ENCODE measurements at regions not wholly inside any gene's neighbourhood (a gene's known extent, or its start where the extent isn't known, plus 50 kb on each side); places are given as distances from the start of the nearest gene placed in this dataset.

- ChIA-PET POLR2A (no interaction called here), CTCF (interaction anchor here (1.1 to 1.3 kb wide), 2 partner anchors 13 to 15 kb away, joined by 3 to 4 read pairs; no protein-coding TSS in a partner anchor)
- DNase-seq (ENCODE audit: extremely low spot score), result no peak
- no peak for TF ChIP-seq CTCF (IDR thresholded peaks at IDR 0.05; ENCODE audit: control extremely low read depth, extremely low read depth, low read depth, missing control alignments)
Measured at GRCh38 chr12:13769966-13770365, 211.4 kb downstream of the GRIN2B start.

GRCh38 chr12:13769273-13769672 is 212.1 kb downstream of the GRIN2B start:
- DNase-seq (ENCODE audit: extremely low spot score), result no peak
- ChIA-PET CTCF (interaction anchor here (1.3 kb wide), 1 partner anchor 16 kb away, joined by 4 read pairs; no protein-coding TSS in a partner anchor), POLR2A (no interaction called here)
- TF ChIP-seq CTCF (IDR thresholded peaks at IDR 0.05; ENCODE audit: control extremely low read depth, extremely low read depth, low read depth, missing control alignments), result no peak

- CTCF ChIA-PET, result no interaction called here
- TF ChIP-seq CTCF (IDR thresholded peaks at IDR 0.05; ENCODE audit: control extremely low read depth, extremely low read depth, low read depth, missing control alignments), result no peak
- DNase-seq (ENCODE audit: extremely low spot score), result no peak
- POLR2A ChIA-PET, result no interaction called here
Measured at GRCh38 chr12:13764748-13765147, 216.7 kb downstream of the GRIN2B start.

GRCh38 chr12:13749389-13749788 is 232.0 kb downstream of the GRIN2B start:
- ChIA-PET CTCF (interaction anchor here (1.5 kb wide), 1 partner anchor 9 kb away, joined by 3 read pairs; no protein-coding TSS in a partner anchor), POLR2A (no interaction called here)
- no peak for DNase-seq (ENCODE audit: extremely low spot score)
- no peak for TF ChIP-seq CTCF (IDR thresholded peaks at IDR 0.05; ENCODE audit: control extremely low read depth, extremely low read depth, low read depth, missing control alignments)

- ChIA-PET POLR2A (no interaction called here), CTCF (interaction anchor here (1.0 to 2.1 kb wide), 2 partner anchors 9 to 16 kb away, joined by 3 to 8 read pairs; no protein-coding TSS in a partner anchor)
- TF ChIP-seq CTCF (IDR thresholded peaks at IDR 0.05; ENCODE audit: control extremely low read depth, extremely low read depth, low read depth, missing control alignments), result no peak
- no peak for DNase-seq (ENCODE audit: extremely low spot score)
Measured at GRCh38 chr12:13745111-13745860, 236.1 kb downstream of the GRIN2B start.

GRCh38 chr12:13744561-13744960 is 236.8 kb downstream of the GRIN2B start:
- no peak for TF ChIP-seq CTCF (IDR thresholded peaks at IDR 0.05; ENCODE audit: control extremely low read depth, extremely low read depth, low read depth, missing control alignments)
- no peak for DNase-seq (ENCODE audit: extremely low spot score)
- ChIA-PET POLR2A (no interaction called here), CTCF (interaction anchor here (0.6 to 2.1 kb wide), 3 partner anchors 9 to 423 kb away, joined by 3 to 8 read pairs (median 3); no protein-coding TSS in a partner anchor)

Data from GM10248 (cell line).